Gastrocnemius medialis (tissue), 4 donors: ENCODE measurements at regions not wholly inside any gene's neighbourhood (a gene's known extent, or its start where the extent isn't known, plus 50 kb on each side); places are given as distances from the start of the nearest gene placed in this dataset.

Source experiments
- ATAC-seq, 2 donors: fragments of 150-250 bp; one replicate each; pipeline ENCODE4 v1.9.1; 2016
- DNase-seq, 2 donors: peaks; one replicate each; pipeline ENCODE4 v3.0.0-alpha.2; 2019
- H3K27ac ChIP-seq, 4 donors: fragments of 200-600 bp; sonication (generic); 1 replicate in 1 of 4; 2 replicates in 3 of 4; pipeline ENCODE4 v1.5.1; 2016 to 2018; ENCODE audit warnings: mild to moderate bottlenecking in 2 of 4, moderate library complexity in 1 of 4
- H3K27me3 ChIP-seq, 3 donors: fragments of 200-600 bp; sonication (generic) in 2 of 3; 1 replicate in 1 of 3; 2 replicates in 2 of 3; pipeline versions ENCODE4 v1.5.1 to v1.6.0; 2016 to 2019; ENCODE audit warnings: mild to moderate bottlenecking in 1 of 3, moderate library complexity in 1 of 3
- H3K36me3 ChIP-seq, 2 donors: fragments of 200-600 bp; sonication (generic) in 1 of 2; one replicate each; pipeline ENCODE4 v1.5.1; 2017 to 2018
- H3K4me1 ChIP-seq, 2 donors: fragments of 200-600 bp; sonication (generic) in 1 of 2; one replicate each; pipeline ENCODE4 v1.5.1; 2016 to 2017; ENCODE audit warnings: mild to moderate bottlenecking in 2 of 2
- H3K4me3 ChIP-seq, 4 donors: fragments of 200-600 bp; sonication (generic) in 3 of 4; 1 replicate in 1 of 4; 2 replicates in 3 of 4; pipeline ENCODE4 v1.5.1; 2016 to 2019; ENCODE audit warnings: mild to moderate bottlenecking in 2 of 4
- H3K9me3 ChIP-seq, 3 donors: fragments of 200-600 bp; sonication (generic) in 2 of 3; 1 replicate in 1 of 3; 2 replicates in 2 of 3; pipeline ENCODE4 v1.5.1; 2016 to 2019
- POLR2A ChIP-seq, 2 donors: fragments of 450-650 bp; IDR thresholded peaks; one replicate each; pipeline ENCODE4 v1.6.1; 2017; ENCODE audit warnings: antibody characterized with exemption in 2 of 2, mild to moderate bottlenecking in 2 of 2, moderate library complexity in 2 of 2
- in situ Hi-C, 4 donors: fragments of 200-750 bp; cut with MboI; loops; one replicate each; pipeline versions ENCODE4 v1.15.0 to v1.8.0; 2017; ENCODE audit warnings: low sequenced_read_pairs in 4 of 4
- intact Hi-C: fragments of 100-400 bp; cut with DNase I; formaldehyde crosslinking; loops from one replicate; pipeline ENCODE4 v1.15.1; 2023; ENCODE audit warnings: low total_unique reads
- TF ChIP-seq, protein P1 (sequence below), 5 experiments: fragments of 450-650 bp in 3 of 5; fragments of 200-600 bp in 2 of 5; sonication (generic) in 2 of 5; IDR thresholded peaks in 4 of 5; conservative IDR thresholded peaks in 1 of 5; 1 replicate in 4 of 5; 2 replicates in 1 of 5; pipeline ENCODE4 v1.5.1; 2016 to 2019; ENCODE audit warnings: antibody characterized with exemption in 5 of 5, mild to moderate bottlenecking in 3 of 5, moderate library complexity in 3 of 5

DNA sequence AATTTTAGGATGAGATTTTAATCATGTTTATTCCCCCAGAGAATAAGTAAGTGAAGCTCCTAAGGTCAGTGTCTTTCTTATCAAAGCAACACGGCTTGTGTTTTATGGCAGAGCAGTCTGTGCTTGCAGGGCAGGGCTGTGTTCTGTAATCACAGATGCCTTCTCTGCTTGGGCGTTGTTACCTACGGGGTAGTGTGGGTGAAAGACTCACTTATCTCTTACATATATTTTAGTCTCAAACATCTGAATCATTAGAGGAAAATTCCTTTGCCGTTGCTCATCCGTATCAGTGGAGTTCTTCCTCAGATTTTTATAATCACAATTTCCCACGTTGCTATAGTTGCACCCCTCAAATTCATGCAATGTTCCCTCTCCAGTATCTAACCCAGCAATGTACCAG is 271.7 kb upstream of the MEIS2 start:
- no peaks in the 10 kb centered on the region for H3K27me3 ChIP-seq
- in situ Hi-C loops: no loop called here
- intact Hi-C loops: no loop called here
- ATAC-seq: no peak
- no peaks in the 10 kb centered on the region for H3K9me3 ChIP-seq
- no peaks in the 10 kb centered on the region for H3K4me1 ChIP-seq
- DNase-seq: no peak
- H3K36me3 ChIP-seq: no peaks in the 10 kb centered on the region
- no peak overlapping the region for H3K27ac ChIP-seq
- H3K4me3 ChIP-seq: no peak overlapping the region
- TF ChIP-seq POLR2A (IDR thresholded peaks at IDR 0.05): no peak

DNA sequence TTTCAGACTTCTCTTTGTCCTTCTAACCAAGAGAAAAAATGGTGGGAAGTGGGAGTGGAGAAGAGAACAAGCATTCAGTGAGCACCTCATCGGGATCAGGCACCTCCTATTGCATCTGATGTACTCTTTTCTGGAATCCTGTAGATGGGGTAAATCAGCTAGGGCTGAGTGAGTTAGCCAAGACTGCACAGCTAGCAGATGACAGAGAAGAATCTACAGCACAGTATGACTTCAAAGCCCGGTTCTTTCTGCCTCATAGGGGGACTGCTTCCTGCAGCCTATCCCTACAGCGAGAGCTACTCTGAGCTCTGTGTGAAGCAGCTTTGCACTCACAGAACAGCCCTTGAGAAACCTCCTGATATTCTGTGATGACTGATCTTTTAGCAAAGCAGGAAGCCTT is 275.2 kb upstream of the MEIS2 start:
- in situ Hi-C loops: no loop called here
- TF ChIP-seq POLR2A (IDR thresholded peaks at IDR 0.05): no peak
- TF ChIP-seq, protein P1, sequence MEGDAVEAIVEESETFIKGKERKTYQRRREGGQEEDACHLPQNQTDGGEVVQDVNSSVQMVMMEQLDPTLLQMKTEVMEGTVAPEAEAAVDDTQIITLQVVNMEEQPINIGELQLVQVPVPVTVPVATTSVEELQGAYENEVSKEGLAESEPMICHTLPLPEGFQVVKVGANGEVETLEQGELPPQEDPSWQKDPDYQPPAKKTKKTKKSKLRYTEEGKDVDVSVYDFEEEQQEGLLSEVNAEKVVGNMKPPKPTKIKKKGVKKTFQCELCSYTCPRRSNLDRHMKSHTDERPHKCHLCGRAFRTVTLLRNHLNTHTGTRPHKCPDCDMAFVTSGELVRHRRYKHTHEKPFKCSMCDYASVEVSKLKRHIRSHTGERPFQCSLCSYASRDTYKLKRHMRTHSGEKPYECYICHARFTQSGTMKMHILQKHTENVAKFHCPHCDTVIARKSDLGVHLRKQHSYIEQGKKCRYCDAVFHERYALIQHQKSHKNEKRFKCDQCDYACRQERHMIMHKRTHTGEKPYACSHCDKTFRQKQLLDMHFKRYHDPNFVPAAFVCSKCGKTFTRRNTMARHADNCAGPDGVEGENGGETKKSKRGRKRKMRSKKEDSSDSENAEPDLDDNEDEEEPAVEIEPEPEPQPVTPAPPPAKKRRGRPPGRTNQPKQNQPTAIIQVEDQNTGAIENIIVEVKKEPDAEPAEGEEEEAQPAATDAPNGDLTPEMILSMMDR (IDR thresholded peaks at IDR 0.05 in 4 of 5, conservative IDR thresholded peaks at IDR 0.05 in 1 of 5): no peak
- ATAC-seq: no peak

DNA sequence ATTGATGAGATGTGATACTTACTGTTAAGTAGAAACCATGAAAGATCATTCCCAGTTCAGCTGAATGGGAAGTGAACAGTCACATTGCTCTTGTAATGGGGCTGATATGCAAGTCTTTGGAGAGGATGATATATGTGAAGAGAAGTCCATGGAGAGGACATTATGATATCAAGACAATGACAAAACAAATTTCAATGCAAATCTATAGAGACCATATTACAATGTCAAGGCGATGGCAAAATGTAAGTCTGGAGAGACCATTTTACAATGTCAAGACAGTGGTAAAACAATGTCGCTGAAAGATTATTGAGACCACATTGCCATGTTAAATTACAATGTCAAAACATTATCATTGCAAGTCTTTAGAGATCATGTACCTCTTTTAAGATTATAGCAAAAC is 277.1 kb upstream of the MEIS2 start:
- in situ Hi-C loops: no loop called here
- Histone ChIP-seq H3K27ac (no peak overlapping the region), H3K36me3 (no peaks in the 10 kb centered on the region), H3K4me1 (no peaks in the 10 kb centered on the region), H3K4me3 (no peak overlapping the region), H3K9me3 (no peaks in the 10 kb centered on the region), H3K27me3 (no peaks in the 10 kb centered on the region)
- intact Hi-C loops: no loop called here
- ATAC-seq (no peak), DNase-seq (no peak)
- no peak for TF ChIP-seq POLR2A (IDR thresholded peaks at IDR 0.05)
- TF ChIP-seq, protein P1 (IDR thresholded peaks at IDR 0.05 in 4 of 5, conservative IDR thresholded peaks at IDR 0.05 in 1 of 5): no peak

More for the DNA sequence above, 275.2 kb upstream of the MEIS2 start:
- H3K27me3 ChIP-seq: no peaks in the 10 kb centered on the region
- H3K4me3 ChIP-seq: no peak overlapping the region
- no peak overlapping the region for H3K27ac ChIP-seq
- intact Hi-C loops: no loop called here
- DNase-seq: no peak
- no peaks in the 10 kb centered on the region for H3K9me3 ChIP-seq
- no peaks in the 10 kb centered on the region for H3K4me1 ChIP-seq
- no peaks in the 10 kb centered on the region for H3K36me3 ChIP-seq

DNA sequence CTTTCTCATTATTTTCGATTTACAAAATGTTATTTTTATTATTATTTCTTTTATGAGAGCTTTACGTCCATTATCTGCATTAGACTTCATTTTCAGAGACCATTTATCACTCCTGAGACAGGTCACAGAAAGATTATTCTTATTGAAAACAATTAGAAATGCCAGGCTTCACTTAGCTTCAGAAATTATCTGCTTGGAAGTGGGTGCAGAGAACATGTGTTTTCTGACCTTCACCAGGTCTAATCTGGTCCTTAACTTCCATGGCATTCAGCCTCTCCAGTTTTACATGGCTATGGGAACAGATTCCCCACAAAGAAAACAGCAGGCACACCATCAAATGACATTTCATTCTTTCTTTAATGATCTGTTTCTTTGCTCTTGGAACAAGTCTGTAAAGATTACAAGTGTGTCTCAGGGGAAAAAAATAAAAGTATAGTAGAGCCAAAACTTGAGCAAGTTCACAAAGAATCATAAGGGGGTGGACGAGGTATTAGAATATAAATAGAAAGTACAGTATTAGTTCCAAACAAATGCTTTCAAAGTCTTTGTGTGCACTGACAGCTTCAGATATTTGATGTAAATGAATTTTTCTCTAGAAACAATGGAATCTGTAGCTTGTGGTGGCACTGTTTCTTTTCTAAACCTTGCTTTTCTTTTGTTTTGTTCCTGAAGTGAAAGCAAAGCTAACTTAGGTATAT is 294.2 kb upstream of the MEIS2 start:
- intact Hi-C loops (no loop called here), in situ Hi-C loops (no loop called here)
- no peaks in the 10 kb centered on the region for H3K9me3 ChIP-seq
- no peak for ATAC-seq
- DNase-seq: no peak
- H3K4me1 ChIP-seq: no peaks in the 10 kb centered on the region
- no peaks in the 10 kb centered on the region for H3K36me3 ChIP-seq
- no peaks in the 10 kb centered on the region for H3K27me3 ChIP-seq
- H3K27ac ChIP-seq: no peak overlapping the region
- TF ChIP-seq, protein P1 (IDR thresholded peaks at IDR 0.05 in 4 of 5, conservative IDR thresholded peaks at IDR 0.05 in 1 of 5): no peak
- no peak for TF ChIP-seq POLR2A (IDR thresholded peaks at IDR 0.05)
- no peak overlapping the region for H3K4me3 ChIP-seq

DNA sequence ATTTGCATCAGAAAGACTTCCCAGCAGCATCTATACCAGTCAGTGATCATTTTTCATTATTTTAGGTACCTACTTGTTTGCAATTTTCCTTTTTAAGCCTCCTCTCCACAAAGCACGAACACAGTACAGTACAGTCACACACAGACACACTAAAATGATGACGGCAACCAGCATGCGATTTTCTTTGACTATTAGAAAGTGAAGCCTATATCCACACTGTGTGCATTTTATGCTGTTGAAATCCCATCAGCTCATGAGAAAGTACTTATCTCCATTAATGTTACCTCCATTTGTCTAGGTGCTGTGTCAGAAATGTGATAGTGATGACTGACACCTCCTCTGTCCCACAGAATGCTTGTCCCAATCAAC is 294.7 kb upstream of the MEIS2 start:
- in situ Hi-C loops (no loop called here), intact Hi-C loops (no loop called here)
- TF ChIP-seq, protein P1 (IDR thresholded peaks at IDR 0.05 in 4 of 5, conservative IDR thresholded peaks at IDR 0.05 in 1 of 5): no peak
- TF ChIP-seq POLR2A (IDR thresholded peaks at IDR 0.05): no peak
- ATAC-seq (no peak), DNase-seq (no peak)
- Histone ChIP-seq H3K36me3 (no peaks in the 10 kb centered on the region), H3K27me3 (no peaks in the 10 kb centered on the region), H3K4me3 (no peak overlapping the region), H3K27ac (no peak overlapping the region), H3K9me3 (no peaks in the 10 kb centered on the region), H3K4me1 (no peaks in the 10 kb centered on the region)
